GF-D8 (cell line): ENCODE measurements at regions not wholly inside any gene's neighbourhood (a gene's known extent, or its start where the extent isn't known, plus 50 kb on each side); places are given as distances from the start of the nearest gene placed in this dataset.

Experiments
- DNase-seq: peaks from one replicate; lab custom pipeline; 2025; lab: John Stamatoyannopoulos, UW

- no peak for DNase-seq
Observed at GRCh38 chr1:30514137-30514654, 209.2 kb downstream of the MATN1 start.

DNA sequence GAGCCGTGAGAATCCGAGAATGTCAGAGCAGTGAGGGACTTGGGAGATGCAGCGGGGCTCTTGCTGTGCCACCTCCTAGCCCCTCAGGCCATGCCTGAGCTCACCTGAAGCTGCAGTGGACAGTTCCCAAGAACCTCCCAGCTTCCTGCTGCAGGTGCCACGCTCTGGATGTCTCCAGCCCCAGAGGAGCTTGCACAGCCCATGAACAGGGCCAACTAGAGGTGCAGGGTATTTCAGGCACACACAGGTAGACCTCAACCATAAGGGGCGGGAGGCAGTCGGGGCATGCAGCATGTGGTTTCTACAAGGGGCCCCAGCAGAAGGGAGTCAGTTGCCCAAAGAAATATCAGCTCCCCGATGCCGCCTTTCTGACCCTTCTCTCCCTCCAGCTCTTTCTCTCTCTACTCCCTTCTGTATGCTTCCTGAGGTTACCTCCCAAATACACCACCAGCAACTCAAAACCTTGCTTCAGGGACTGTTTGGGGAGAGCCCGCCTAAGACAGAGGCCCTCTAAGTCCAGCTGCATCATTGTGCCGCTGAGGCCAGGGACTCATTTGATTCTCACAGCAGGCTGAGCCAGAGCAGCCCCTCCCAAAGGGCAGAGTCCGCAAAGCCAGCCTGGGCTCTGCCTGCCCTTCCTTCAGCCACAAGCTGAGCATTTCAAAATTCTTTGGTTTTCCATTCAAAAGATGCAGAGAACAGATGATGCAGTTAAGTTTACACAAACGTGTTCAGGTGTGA is 209.8 kb downstream of the MATN1 start:
- no peak for DNase-seq

DNA sequence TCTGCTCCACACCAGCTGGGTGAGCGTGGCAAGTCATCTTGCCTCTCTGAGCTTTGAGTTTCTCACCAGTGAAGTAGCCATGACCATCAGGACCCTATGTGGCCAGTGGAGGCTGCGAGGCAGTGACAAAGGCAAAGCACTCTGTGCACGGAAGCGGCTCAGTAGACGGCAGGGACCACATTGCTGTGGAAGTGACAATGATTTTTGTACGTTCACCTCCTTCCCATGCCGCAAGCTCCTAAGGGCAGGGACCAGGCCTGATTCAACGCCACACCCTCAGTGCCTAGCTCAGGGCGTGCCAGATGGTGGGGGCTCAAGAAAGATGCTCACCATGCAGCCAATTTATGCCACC is 210.5 kb downstream of the MATN1 start:
- no peak for DNase-seq

GRCh38 chr1:30511991-30512913 is 211.1 kb downstream of the MATN1 start:
- DNase-seq: no peak

- DNase-seq: no peak
Observed at GRCh38 chr1:30511563-30511962, 211.8 kb downstream of the MATN1 start.

- DNase-seq: no peak
Observed at GRCh38 chr1:30511106-30511505, 212.3 kb downstream of the MATN1 start.

DNA sequence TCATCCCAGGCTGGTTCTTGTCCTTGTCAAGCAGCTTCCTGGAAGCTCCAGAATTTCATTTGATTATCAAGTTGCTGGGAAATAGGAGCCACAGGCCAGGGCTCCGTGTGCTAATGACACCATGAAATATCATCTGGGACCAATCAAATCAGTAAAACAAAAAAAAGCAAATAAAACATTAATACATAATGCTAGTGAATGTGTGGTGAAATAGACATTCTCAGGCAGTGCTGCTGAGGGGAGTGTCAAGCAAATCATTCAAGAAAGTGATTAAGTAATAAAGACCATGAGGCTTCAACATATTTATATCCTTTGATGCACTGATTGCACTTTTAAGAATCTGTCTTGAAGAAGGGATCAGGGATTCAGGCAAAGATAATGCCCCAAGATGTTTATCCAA is 213.7 kb downstream of the MATN1 start:
- no peak for DNase-seq

GRCh38 chr1:30508611-30509010 is 214.8 kb downstream of the MATN1 start:
- no peak for DNase-seq

GRCh38 chr1:30508175-30508448 is 215.3 kb downstream of the MATN1 start:
- DNase-seq: no peak

DNA sequence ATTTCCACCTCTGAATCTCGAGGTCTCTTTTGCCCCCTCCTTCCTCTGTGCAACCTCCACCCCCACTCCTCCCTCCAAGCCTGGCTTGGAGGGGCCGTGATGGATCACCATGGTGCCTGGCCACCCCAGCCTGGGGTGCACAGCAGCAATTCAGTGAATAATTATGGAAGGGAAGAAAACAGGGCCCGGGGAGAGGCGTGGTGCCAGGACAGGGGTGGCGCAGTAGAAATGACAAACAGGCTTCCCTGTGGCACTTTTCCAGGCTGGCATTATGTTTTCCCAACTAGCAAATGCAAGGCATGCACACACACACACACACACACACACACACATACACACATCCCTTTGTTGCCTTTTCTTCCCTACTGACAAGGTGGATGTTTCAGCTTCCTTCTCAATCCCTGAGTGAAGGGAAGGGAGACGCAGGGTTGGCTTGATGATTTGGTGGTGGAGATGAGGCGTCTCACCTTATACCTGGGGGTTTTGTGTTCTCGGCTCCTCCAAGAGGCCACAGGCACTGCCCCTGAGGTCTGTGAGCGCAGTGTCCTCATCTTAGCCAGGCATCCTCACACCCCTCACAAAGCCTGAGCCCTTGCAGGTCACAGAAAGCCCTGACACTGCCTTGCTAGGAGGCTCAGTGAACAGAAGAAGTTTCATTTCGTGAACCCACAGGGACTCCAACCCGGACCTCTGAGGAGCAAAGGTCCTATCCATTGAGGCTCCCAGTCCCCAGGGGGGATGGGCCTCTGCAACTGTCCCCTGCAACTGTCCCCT is 215.8 kb downstream of the MATN1 start:
- no peak for DNase-seq

GRCh38 chr1:30507016-30507312 is 216.4 kb downstream of the MATN1 start:
- no peak for DNase-seq

- DNase-seq: no peak
Observed at GRCh38 chr1:30506291-30507015, 216.9 kb downstream of the MATN1 start.

- DNase-seq: no peak
Observed at GRCh38 chr1:30505853-30506252, 217.5 kb downstream of the MATN1 start.

- DNase-seq: no peak
Observed at GRCh38 chr1:30492451-30492850, 230.9 kb downstream of the MATN1 start.

- no peak for DNase-seq
Observed at GRCh38 chr1:30491831-30492230, 231.6 kb downstream of the MATN1 start.

GRCh38 chr1:30490554-30491053 is 232.8 kb downstream of the MATN1 start:
- no peak for DNase-seq

- no peak for DNase-seq
Observed at GRCh38 chr1:30489737-30490389, 233.5 kb downstream of the MATN1 start.

DNA sequence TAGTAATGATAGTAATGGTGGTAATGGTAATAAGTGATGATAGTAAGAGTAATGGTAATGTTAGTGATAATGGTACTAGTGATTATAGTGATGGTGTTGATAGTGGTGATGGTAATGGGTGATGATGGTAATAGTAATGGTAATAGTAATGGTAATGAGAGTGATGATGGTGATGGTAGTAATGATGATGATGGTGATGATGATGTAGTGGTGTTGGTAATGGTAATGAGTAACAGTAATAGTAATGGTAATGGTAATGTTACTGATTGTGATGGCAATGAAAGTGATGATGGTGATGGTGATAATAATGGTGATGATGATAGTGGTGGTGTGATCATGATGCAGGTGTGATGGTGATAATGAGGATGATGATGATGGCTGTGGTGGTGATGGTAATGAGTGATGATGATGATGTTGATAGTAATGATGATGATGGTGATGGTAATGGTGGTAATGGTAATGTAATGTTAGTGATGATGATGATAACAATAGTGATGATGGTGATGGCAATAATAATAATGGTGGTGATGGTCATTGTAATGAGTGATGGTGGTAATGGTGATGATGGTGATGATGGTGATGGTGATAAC is 235.0 kb downstream of the MATN1 start:
- no peak for DNase-seq

- no peak for DNase-seq
Observed at GRCh38 chr1:30487042-30487441, 236.3 kb downstream of the MATN1 start.

GRCh38 chr1:30485072-30485471 is 238.3 kb downstream of the MATN1 start:
- DNase-seq: no peak

- DNase-seq: no peak
Observed at GRCh38 chr1:30484668-30485067, 238.7 kb downstream of the MATN1 start.
